ENCODE measurements at regions not wholly inside any gene's neighbourhood (a gene's known extent, or its start where the extent isn't known, plus 50 kb on each side); places are given as distances from the start of the nearest gene placed in this dataset.

GRCh38 chr13:36549126-36549702 lies 116.9 kb downstream of the CCNA1 start:
- Histone ChIP-seq H3K4me1 (ENCODE audit: control insufficient read depth, extremely low read depth, insufficient read depth, low read length) (no peaks in the 10 kb centered on the region), H3K27ac (ENCODE audit: insufficient read depth, low read depth, low read length) (no peak overlapping the region), H3K9me1 (replicated peaks; ENCODE audit: control insufficient read depth, extremely low read depth, insufficient read depth, low read length) (no peaks in the 10 kb centered on the region), H4K20me1 (replicated peaks; ENCODE audit: control insufficient read depth, extremely low read depth, insufficient read depth, low read length) (no peaks in the 10 kb centered on the region), H2AFZ (ENCODE audit: low read depth, low read length) (no peak overlapping the region), H3K9ac (replicated peaks; ENCODE audit: extremely low read depth, insufficient read depth, low read length) (no peak overlapping the region), H3K79me2 (ENCODE audit: control insufficient read depth, insufficient read depth, low read length) (no peaks in the 10 kb centered on the region), H3K4me3 (replicated peaks in 1 of 3; ENCODE audit: insufficient read depth in 1 of 3, low read depth in 1 of 3, low read length in 3 of 3) (no peak overlapping the region), H3K4me2 (ENCODE audit: insufficient read depth, low read length) (no peak overlapping the region), H3K36me3 (ENCODE audit: control insufficient read depth in 2 of 2, extremely low read depth in 1 of 2, insufficient read depth in 2 of 2, low read length in 2 of 2) (no peaks in the 10 kb centered on the region), H3K27me3 (ENCODE audit: control insufficient read depth in 2 of 2, insufficient read depth in 2 of 2, low read length in 2 of 2) (no peaks in the 10 kb centered on the region), H3K9me3 (replicated peaks; ENCODE audit: control insufficient read depth, insufficient read depth, low read length) (no peaks in the 10 kb centered on the region)
- CTCF ChIA-PET, result interaction anchor here (1.0 kb wide), 1 partner anchor 68 kb away, joined by 3 read pairs; no protein-coding TSS in a partner anchor
- dilution Hi-C loops (cut with MboI; ENCODE audit: extremely low pct_ligation_motif_present, low sequenced_read_pairs), result no loop called here
- intact Hi-C loops (cut with micrococcal nuclease), result no loop called here
- BruUV-seq (replicated peaks), result no TSS peak
- POLR2A ChIA-PET, result no interaction called here
- DNase-seq (ENCODE audit: low read depth, low spot score) (no peak), FAIRE-seq (no peak)
- TF ChIP-seq MAX (IDR thresholded peaks at IDR 0.05; ENCODE audit: insufficient read depth, insufficient read length) (no peak), POLR2A (IDR thresholded peaks at IDR 0.05; ENCODE audit: low read depth, low read length) (no peak), EZH2 (IDR thresholded peaks at IDR 0.05; ENCODE audit: borderline replicate concordance, low read depth, low read length, severe bottlenecking) (no peak), GATA2 (IDR thresholded peaks at IDR 0.05; ENCODE audit: insufficient read depth, insufficient read length, low read depth, low read length) (no peak), MYC (IDR thresholded peaks at IDR 0.05; ENCODE audit: low read depth, low read length) (no peak), POLR2AphosphoS5 (IDR thresholded peaks at IDR 0.05; ENCODE audit: insufficient read depth, low read depth, low read length) (no peak), FOS (IDR thresholded peaks at IDR 0.05; ENCODE audit: borderline replicate concordance, insufficient read depth, low read length) (no peak), CTCF (IDR thresholded peaks at IDR 0.05; ENCODE audit: extremely low read depth in 1 of 2, insufficient read depth in 1 of 2, low read depth in 1 of 2, low read length in 2 of 2) (no peak), JUN (IDR thresholded peaks at IDR 0.05; ENCODE audit: borderline replicate concordance, insufficient read depth, insufficient read length, low read depth) (no peak)
